Kidney epithelial cell (primary cell): ENCODE measurements at regions not wholly inside any gene's neighbourhood (a gene's known extent, or its start where the extent isn't known, plus 50 kb on each side); places are given as distances from the start of the nearest gene placed in this dataset.

Experiments
- DNase-seq: peaks from one replicate; pipeline ENCODE4 v3.0.0-alpha.2; 2010; ENCODE audit warnings: low read depth
- H3K27me3 ChIP-seq: 2 replicates; pipeline ENCODE4 v1.6.0; 2011; ENCODE audit warnings: low read length; ENCODE audit not compliant: control insufficient read depth, insufficient read depth
- H3K36me3 ChIP-seq: 2 replicates; pipeline ENCODE4 v1.5.1; 2011; ENCODE audit warnings: low read length; ENCODE audit not compliant: control insufficient read depth, insufficient read depth
- H3K4me3 ChIP-seq: 2 replicates; pipeline ENCODE4 v1.5.1; 2011; ENCODE audit warnings: low read depth, mild to moderate bottlenecking, control low read depth, low read length
- CTCF ChIP-seq: IDR thresholded peaks from 2 replicates; pipeline ENCODE4 v1.5.1; 2011; ENCODE audit warnings: mild to moderate bottlenecking, moderate library complexity, low read length, control low read depth, inconsistent platforms; ENCODE audit not compliant: insufficient read depth, poor library complexity, severe bottlenecking

GRCh38 chr16:54412037-54412436 is 125.5 kb upstream of the IRX3 start:
- TF ChIP-seq CTCF = no peak
- DNase-seq = no peak
- Histone ChIP-seq H3K36me3 (no peaks in the 10 kb centered on the region), H3K27me3 (peaks cover 2% of the 10 kb centered on the region), H3K4me3 (no peak overlapping the region)

- H3K27me3 ChIP-seq = peaks cover 2% of the 10 kb centered on the region
- no peak for DNase-seq
- no peak overlapping the region for H3K4me3 ChIP-seq
These were observed 125.0 kb upstream of the IRX3 start for GRCh38 chr16:54411544-54411943.

GRCh38 chr16:54409982-54410381 is 123.4 kb upstream of the IRX3 start:
- Histone ChIP-seq H3K27me3 (peaks cover 2% of the 10 kb centered on the region), H3K36me3 (no peaks in the 10 kb centered on the region), H3K4me3 (no peak overlapping the region)
- TF ChIP-seq CTCF = no peak
- no peak for DNase-seq

More at GRCh38 chr16:54411544-54411943, 125.0 kb upstream of the IRX3 start:
- no peak for TF ChIP-seq CTCF
- H3K36me3 ChIP-seq = no peaks in the 10 kb centered on the region

DNA sequence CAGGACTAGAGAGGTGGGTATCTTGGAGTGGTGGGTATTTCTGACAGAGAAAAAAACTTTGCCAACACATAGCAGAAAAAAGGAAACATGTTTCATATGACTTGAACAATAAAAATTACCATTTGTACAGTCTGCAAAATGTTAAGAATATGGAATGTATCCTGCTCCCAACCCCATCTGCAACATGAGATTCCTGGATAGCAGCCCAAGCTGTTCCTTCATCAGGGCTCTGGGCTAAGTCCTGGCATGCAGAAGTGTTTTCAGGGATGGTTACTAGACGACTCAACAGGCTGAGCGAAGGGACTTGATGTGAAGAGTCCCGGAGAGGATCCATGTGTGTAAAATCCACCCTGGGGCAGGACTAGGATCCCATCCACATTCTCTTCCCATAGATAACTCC is 121.0 kb upstream of the IRX3 start:
- Histone ChIP-seq H3K4me3 (no peak overlapping the region), H3K36me3 (no peaks in the 10 kb centered on the region), H3K27me3 (no peaks in the 10 kb centered on the region)
- no peak for DNase-seq
- TF ChIP-seq CTCF = no peak

GRCh38 chr16:54405478-54405877 is 118.9 kb upstream of the IRX3 start:
- no peak for TF ChIP-seq CTCF
- DNase-seq = no peak
- H3K4me3 ChIP-seq = no peak overlapping the region
- H3K36me3 ChIP-seq = no peaks in the 10 kb centered on the region
- H3K27me3 ChIP-seq = no peaks in the 10 kb centered on the region

DNA sequence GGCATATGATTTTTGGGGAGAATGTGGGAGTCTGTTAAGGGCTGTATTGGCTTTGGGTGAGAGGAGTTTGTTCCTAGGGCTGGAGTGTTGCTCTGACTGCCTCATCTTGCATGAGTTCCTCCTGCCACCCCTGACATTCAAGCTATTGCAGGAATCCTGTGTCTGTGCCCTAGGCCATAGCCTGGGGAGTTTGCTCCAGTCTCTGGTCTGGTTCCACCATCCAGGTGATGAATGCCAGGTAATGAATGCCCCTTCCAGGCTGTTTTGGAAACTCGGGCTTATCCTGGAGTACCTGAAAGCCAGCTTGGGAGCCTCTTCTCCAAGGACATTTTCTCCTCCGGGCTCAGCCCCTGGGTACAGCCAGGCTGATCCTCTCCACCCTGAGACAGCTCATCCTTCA is 117.0 kb upstream of the IRX3 start:
- Histone ChIP-seq H3K27me3 (no peaks in the 10 kb centered on the region), H3K4me3 (no peak overlapping the region), H3K36me3 (no peaks in the 10 kb centered on the region)
- DNase-seq = no peak
- TF ChIP-seq CTCF = no peak
